HCT116 (cell line): ENCODE measurements at regions not wholly inside any gene's neighbourhood (a gene's known extent, or its start where the extent isn't known, plus 50 kb on each side); places are given as distances from the start of the nearest gene placed in this dataset.

Experiments
- ATAC-seq: fragments of 200-7000 bp; cut with Tn5 transposase; 2 replicates; pipeline ENCODE4 v1.9.1; 2020; ENCODE audit warnings: mild to moderate bottlenecking, moderate library complexity
- BruUV-seq: library from RNA; stranded (reverse); fragments of 400-500 nt; replicated peaks from 2 replicates; lab custom pipeline; 2021; lab: Mats Ljungman, UMichigan
- CTCF ChIA-PET: fragments of 300-600 bp; sonication (Branson Sonifier 250); formaldehyde crosslinking; loops from one replicate; lab custom pipeline; 2021; ENCODE audit warnings: antibody characterized with exemption; lab: Charles Lee
- POLR2A ChIA-PET: fragments of 300-600, 350-600 bp; sonication (Branson Sonifier 250); formaldehyde crosslinking; loops from one replicate; lab custom pipeline; 2021; ENCODE audit warnings: antibody characterized with exemption; lab: Charles Lee
- RAD21 ChIA-PET, 2 experiments: fragments of 300-600 bp; sonication (Branson Sonifier 250); formaldehyde crosslinking; loops; one replicate each; lab custom pipeline; 2023; ENCODE audit warnings: low total read pairs in 2 of 2; ENCODE audit not compliant: uncharacterized antibody in 2 of 2, unreplicated experiment in 2 of 2, low non-redundant PET in 1 of 2; lab: Charles Lee
- DNase-seq: peaks from one replicate; pipeline ENCODE4 v3.0.0-alpha.2; 2010; ENCODE audit warnings: low read depth, low spot score
- H2AFZ ChIP-seq: fragments of 200-600 bp; shearing (Covaris generic), sonication (generic); 2 replicates; pipeline ENCODE4 v1.6.1; 2017; ENCODE audit warnings: low read depth, mixed run types, mixed read lengths, antibody characterized with exemption, low read length; ENCODE audit not compliant: poor library complexity, severe bottlenecking
- H3K27ac ChIP-seq: 2 replicates; pipeline ENCODE4 v1.5.1; 2012; ENCODE audit warnings: low read depth, low read length
- H3K27me3 ChIP-seq: fragments of 200-600 bp; sonication (generic); 2 replicates; pipeline ENCODE4 v1.6.1; 2016; ENCODE audit warnings: mixed run types, low read length, mixed read lengths; ENCODE audit not compliant: insufficient read depth
- H3K36me3 ChIP-seq, 2 experiments: fragments of 200-500 bp in 1 of 2; fragments of 200-600 bp in 1 of 2; sonication (Bioruptor generic) in 1 of 2; sonication (generic) in 1 of 2; 2 replicates each; pipeline versions ENCODE4 v1.5.1 to v1.6.1; 2014 to 2016; ENCODE audit warnings: low read length in 2 of 2, inconsistent platforms in 1 of 2, mixed read lengths in 1 of 2, mixed run types in 1 of 2; ENCODE audit not compliant: insufficient read depth in 2 of 2, control insufficient read depth in 1 of 2
- H3K4me1 ChIP-seq, 2 experiments: fragments of 200-600 bp in 1 of 2; sonication (generic) in 1 of 2; 2 replicates each; pipeline versions ENCODE4 v1.5.1 to v1.6.1; 2012 to 2017; ENCODE audit warnings: low read length in 2 of 2, inconsistent platforms in 1 of 2, mild to moderate bottlenecking in 1 of 2, mixed read lengths in 1 of 2, mixed run types in 1 of 2, moderate library complexity in 1 of 2; ENCODE audit not compliant: insufficient read depth in 2 of 2, control insufficient read depth in 1 of 2
- H3K4me2 ChIP-seq: fragments of 200-600 bp; sonication (generic); 2 replicates; pipeline ENCODE4 v1.6.1; 2017; ENCODE audit warnings: mixed run types, low read length, mixed read lengths
- H3K4me3 ChIP-seq, 2 experiments: fragments of 200-600 bp in 1 of 2; sonication (generic) in 1 of 2; replicated peaks in 1 of 2; 2 replicates each; pipeline ENCODE4 v1.5.1; 2011 to 2016; ENCODE audit warnings: low read length in 2 of 2, control low read depth in 1 of 2, low read depth in 1 of 2, mild to moderate bottlenecking in 1 of 2, mixed read lengths in 1 of 2, mixed run types in 1 of 2
- H3K79me2 ChIP-seq: fragments of 200-600 bp; sonication (generic); 2 replicates; pipeline ENCODE4 v1.6.1; 2017; ENCODE audit warnings: mild to moderate bottlenecking, mixed run types, low read length, moderate library complexity, mixed read lengths; ENCODE audit not compliant: insufficient read depth
- H3K9ac ChIP-seq: fragments of 200-600 bp; sonication (generic); 2 replicates; pipeline ENCODE4 v1.6.1; 2016; ENCODE audit warnings: low read length, mixed read lengths
- H3K9me2 ChIP-seq: fragments of 200-600 bp; sonication (generic), shearing (Covaris generic); 2 replicates; pipeline ENCODE4 v1.6.1; 2017; ENCODE audit warnings: mixed run types, mild to moderate bottlenecking, moderate library complexity; ENCODE audit not compliant: insufficient read depth
- H3K9me3 ChIP-seq, 2 experiments: fragments of 200-500 bp in 1 of 2; fragments of 200-600 bp in 1 of 2; sonication (Bioruptor generic) in 1 of 2; sonication (generic) in 1 of 2; 2 replicates each; pipeline ENCODE4 v1.6.1; 2014 to 2017; ENCODE audit warnings: low read length in 2 of 2, mixed read lengths in 2 of 2, inconsistent platforms in 1 of 2, low read depth in 1 of 2, mild to moderate bottlenecking in 1 of 2, mixed run types in 1 of 2, moderate library complexity in 1 of 2; ENCODE audit not compliant: control insufficient read depth in 1 of 2, insufficient read depth in 1 of 2
- H4K20me1 ChIP-seq: fragments of 200-600 bp; sonication (generic), shearing (Covaris generic); 2 replicates; pipeline ENCODE4 v1.6.1; 2017; ENCODE audit warnings: mixed run types, mild to moderate bottlenecking, moderate library complexity; ENCODE audit not compliant: insufficient read depth
- ATF3 ChIP-seq: IDR thresholded peaks from 2 replicates; pipeline ENCODE4 v1.6.1; 2012
- CBX3 ChIP-seq: IDR thresholded peaks from 2 replicates; pipeline ENCODE4 v1.6.1; 2012; ENCODE audit warnings: low read depth
- CEBPB ChIP-seq: IDR thresholded peaks from 2 replicates; pipeline ENCODE4 v1.6.1; 2012; ENCODE audit warnings: low read depth
- CTCF ChIP-seq, 3 experiments: fragments of 200-600 bp in 1 of 3; sonication (generic) in 1 of 3; IDR thresholded peaks in 2 of 3; conservative IDR thresholded peaks in 1 of 3; 2 replicates each; pipeline ENCODE4 v1.5.1; 2012 to 2017; ENCODE audit warnings: low read depth in 2 of 3, low read length in 2 of 3, antibody characterized with exemption in 1 of 3, borderline replicate concordance in 1 of 3, control low read depth in 1 of 3, mild to moderate bottlenecking in 1 of 3, mixed read lengths in 1 of 3, mixed run types in 1 of 3, moderate library complexity in 1 of 3; ENCODE audit not compliant: insufficient read depth in 1 of 3
- ELF1 ChIP-seq: IDR thresholded peaks from 2 replicates; pipeline ENCODE4 v1.6.1; 2012; ENCODE audit warnings: low read depth, borderline replicate concordance
- EZH2 ChIP-seq: fragments of 200-600 bp; sonication (generic); IDR thresholded peaks from 2 replicates; pipeline ENCODE4 v1.6.1; 2017; ENCODE audit warnings: antibody characterized with exemption, mixed run types
- FOSL1 ChIP-seq: IDR thresholded peaks from 2 replicates; pipeline ENCODE4 v1.6.1; 2012; ENCODE audit warnings: low read depth
- JUND ChIP-seq: IDR thresholded peaks from 2 replicates; pipeline ENCODE4 v1.6.1; 2012
- POLR2A ChIP-seq: IDR thresholded peaks from 2 replicates; pipeline ENCODE4 v1.7.0; 2011; ENCODE audit warnings: borderline replicate concordance; ENCODE audit not compliant: insufficient read depth, insufficient read length; ENCODE audit errors: extremely low read depth
- RAD21 ChIP-seq: IDR thresholded peaks from 2 replicates; pipeline ENCODE4 v1.6.1; 2012; ENCODE audit warnings: low read depth, mild to moderate bottlenecking
- SIN3A ChIP-seq: IDR thresholded peaks from 2 replicates; pipeline ENCODE4 v1.6.1; 2012; ENCODE audit warnings: low read depth
- SP1 ChIP-seq: IDR thresholded peaks from 2 replicates; pipeline ENCODE4 v1.6.1; 2012; ENCODE audit warnings: low read depth
- SRF ChIP-seq: IDR thresholded peaks from 2 replicates; pipeline ENCODE4 v1.6.1; 2012; ENCODE audit warnings: low read depth
- YY1 ChIP-seq: IDR thresholded peaks from 2 replicates; pipeline ENCODE4 v1.6.1; 2011; ENCODE audit warnings: low read length, low read depth, moderate library complexity, mild to moderate bottlenecking; ENCODE audit not compliant: insufficient replicate concordance; ENCODE audit errors: extremely low read depth
- ZFX ChIP-seq: fragments of 450-650 bp; IDR thresholded peaks from 2 replicates; pipeline ENCODE4 v1.6.1; 2017
- ZNF274 ChIP-seq: fragments of 200-500 bp; sonication (Bioruptor generic); IDR thresholded peaks from 2 replicates; pipeline ENCODE4 v1.6.1; 2014; ENCODE audit warnings: mild to moderate bottlenecking, low read depth, low read length, inconsistent platforms
- intact Hi-C: fragments of 100-400 bp; cut with micrococcal nuclease; formaldehyde crosslinking; loops from 2 replicates; pipeline ENCODE4 v1.10.0; 2022
- TF ChIP-seq, protein P1 (sequence below): IDR thresholded peaks from 2 replicates; pipeline ENCODE4 v1.6.1; 2012

- no peak for DNase-seq
- Histone ChIP-seq H3K27ac (no peak overlapping the region), H3K9ac (no peak overlapping the region), H3K27me3 (no peaks in the 10 kb centered on the region), H3K4me3 (no peak overlapping the region), H3K4me2 (no peak overlapping the region), H2AFZ (no peak overlapping the region), H3K9me3 (no peaks in the 10 kb centered on the region), H3K36me3 (no peaks in the 10 kb centered on the region), H3K79me2 (no peaks in the 10 kb centered on the region), H3K4me1 (no peaks in the 10 kb centered on the region), H4K20me1 (no peaks in the 10 kb centered on the region), H3K9me2 (no peaks in the 10 kb centered on the region)
- CTCF ChIA-PET = no interaction called here
- no peak for TF ChIP-seq SP1
- no peak for TF ChIP-seq RAD21
- no peak for TF ChIP-seq SIN3A
- TF ChIP-seq ZNF274 = no peak
- TF ChIP-seq POLR2A = no peak
- TF ChIP-seq, protein P1, sequence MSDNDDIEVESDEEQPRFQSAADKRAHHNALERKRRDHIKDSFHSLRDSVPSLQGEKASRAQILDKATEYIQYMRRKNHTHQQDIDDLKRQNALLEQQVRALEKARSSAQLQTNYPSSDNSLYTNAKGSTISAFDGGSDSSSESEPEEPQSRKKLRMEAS = no peak
- no peak for TF ChIP-seq EZH2
- TF ChIP-seq ATF3 = no peak
- no peak for TF ChIP-seq ELF1
- TF ChIP-seq SRF = no peak
- no peak for TF ChIP-seq JUND
- TF ChIP-seq FOSL1 = no peak
- TF ChIP-seq CBX3 = no peak
- TF ChIP-seq CTCF (IDR thresholded peaks at IDR 0.05 in 2 of 3, conservative IDR thresholded peaks at IDR 0.05 in 1 of 3; ENCODE audit: borderline replicate concordance in 1 of 3, insufficient read depth in 1 of 3, low read depth in 2 of 3, low read length in 2 of 3) = no peak
- no peak for TF ChIP-seq ZFX
- TF ChIP-seq CEBPB = no peak
- no peak for TF ChIP-seq YY1
- intact Hi-C loops = no loop called here
- no peak for ATAC-seq
- POLR2A ChIA-PET = no interaction called here
- RAD21 ChIA-PET = no interaction called here
- no TSS peak for BruUV-seq
These were observed 112.1 kb upstream of the PTPN1 start for GRCh38 chr20:50398064-50398463.
